GM19395 (cell line): ENCODE measurements at regions not wholly inside any gene's neighbourhood (a gene's known extent, or its start where the extent isn't known, plus 50 kb on each side); places are given as distances from the start of the nearest gene placed in this dataset.
A peak's percentile ranks its signal among the peaks of the same experiment; 100 is the strongest.
"Not testable (repeated sequence)": the region's sequence is repeated elsewhere in the genome, so short reads cannot be mapped to it uniquely, and the experiment has no call there.

ENCODE experiments used
- ATAC-seq: cut with Tn5 transposase; IDR thresholded peaks from one replicate; pipeline ENCODE4 v1.9.1; 2021; ENCODE audit warnings: mild to moderate bottlenecking, moderate library complexity; ENCODE audit not compliant: unreplicated experiment

- no peak for ATAC-seq
These were observed 184.3 kb downstream of the EDN1 start for GRCh38 chr6:12474167-12475140.

GRCh38 chr6:12476484-12476883, 186.3 kb downstream of the EDN1 start:
- no peak for ATAC-seq

- ATAC-seq = no peak
These were observed 187.5 kb downstream of the EDN1 start for GRCh38 chr6:12477616-12478015.

GRCh38 chr6:12478921-12479320, 188.8 kb downstream of the EDN1 start:
- ATAC-seq = no peak

GRCh38 chr6:12479451-12479850, 189.3 kb downstream of the EDN1 start:
- ATAC-seq = no peak

GRCh38 chr6:12479881-12480280, 189.7 kb downstream of the EDN1 start:
- no peak for ATAC-seq

- no peak for ATAC-seq
These were observed 190.2 kb downstream of the EDN1 start for GRCh38 chr6:12480379-12480778.

GRCh38 chr6:12481292-12481691, 191.1 kb downstream of the EDN1 start:
- no peak for ATAC-seq

GRCh38 chr6:12481850-12482249, 191.7 kb downstream of the EDN1 start:
- ATAC-seq = no peak

GRCh38 chr6:12482386-12483375, 192.5 kb downstream of the EDN1 start:
- ATAC-seq = no peak

- ATAC-seq = peak; percentile 89
These were observed 193.6 kb downstream of the EDN1 start for GRCh38 chr6:12483712-12484111.

- ATAC-seq = no peak
These were observed 194.4 kb downstream of the EDN1 start for GRCh38 chr6:12484519-12484918.

GRCh38 chr6:12485226-12485764, 195.1 kb downstream of the EDN1 start:
- ATAC-seq = no peak

GRCh38 chr6:12485837-12486236, 195.7 kb downstream of the EDN1 start:
- ATAC-seq = no peak

- ATAC-seq = no peak
These were observed 200.3 kb downstream of the EDN1 start for GRCh38 chr6:12490351-12490903.

- no peak for ATAC-seq
These were observed 200.9 kb downstream of the EDN1 start for GRCh38 chr6:12490904-12491571.

GRCh38 chr6:12492929-12493328, 202.8 kb downstream of the EDN1 start:
- not testable (repeated sequence) for ATAC-seq

GRCh38 chr6:12493446-12493845, 203.3 kb downstream of the EDN1 start:
- no peak for ATAC-seq

- ATAC-seq = no peak
These were observed 204.0 kb downstream of the EDN1 start for GRCh38 chr6:12494161-12494560.

GRCh38 chr6:12501990-12502389, 211.8 kb downstream of the EDN1 start:
- no peak for ATAC-seq
